ENCODE measurements at regions not wholly inside any gene's neighbourhood (a gene's known extent, or its start where the extent isn't known, plus 50 kb on each side); places are given as distances from the start of the nearest gene placed in this dataset.

GRCh38 chr5:116848954-116849581, 274.4 kb upstream of the SEMA6A start:
- H3K27me3 ChIP-seq (ENCODE audit: control insufficient read depth, insufficient read depth, low read length) = no peaks in the 10 kb centered on the region
- TF ChIP-seq CTCF (IDR thresholded peaks at IDR 0.05; ENCODE audit: insufficient read depth, low read length, severe bottlenecking) = no peak
- FAIRE-seq = no peak
- no peaks in the 10 kb centered on the region for H3K36me3 ChIP-seq (ENCODE audit: control insufficient read depth, insufficient read depth, low read length)
- no peak overlapping the region for H3K4me3 ChIP-seq (ENCODE audit: low read depth, low read length)
- DNase-seq (ENCODE audit: low read depth) = no peak

GRCh38 chr5:116847960-116848359, 273.3 kb upstream of the SEMA6A start:
- H3K27me3 ChIP-seq (ENCODE audit: control insufficient read depth, insufficient read depth, low read length) = no peaks in the 10 kb centered on the region
- DNase-seq (ENCODE audit: low read depth) (no peak), FAIRE-seq (no peak)
- no peaks in the 10 kb centered on the region for H3K36me3 ChIP-seq (ENCODE audit: control insufficient read depth, insufficient read depth, low read length)
- TF ChIP-seq CTCF (IDR thresholded peaks at IDR 0.05; ENCODE audit: insufficient read depth, low read length, severe bottlenecking) = no peak
- no peak overlapping the region for H3K4me3 ChIP-seq (ENCODE audit: low read depth, low read length)

- DNase-seq (ENCODE audit: low read depth) (no peak), FAIRE-seq (no peak)
- no peaks in the 10 kb centered on the region for H3K36me3 ChIP-seq (ENCODE audit: control insufficient read depth, insufficient read depth, low read length)
- no peaks in the 10 kb centered on the region for H3K27me3 ChIP-seq (ENCODE audit: control insufficient read depth, insufficient read depth, low read length)
- no peak for TF ChIP-seq CTCF (IDR thresholded peaks at IDR 0.05; ENCODE audit: insufficient read depth, low read length, severe bottlenecking)
- H3K4me3 ChIP-seq (ENCODE audit: low read depth, low read length) = no peak overlapping the region
These were observed 269.4 kb upstream of the SEMA6A start for GRCh38 chr5:116844015-116844414.

- Histone ChIP-seq H3K4me3 (ENCODE audit: low read depth, low read length) (no peak overlapping the region), H3K36me3 (ENCODE audit: control insufficient read depth, insufficient read depth, low read length) (no peaks in the 10 kb centered on the region), H3K27me3 (ENCODE audit: control insufficient read depth, insufficient read depth, low read length) (no peaks in the 10 kb centered on the region)
- DNase-seq (ENCODE audit: low read depth) (no peak), FAIRE-seq (no peak)
- TF ChIP-seq CTCF (IDR thresholded peaks at IDR 0.05; ENCODE audit: insufficient read depth, low read length, severe bottlenecking) = no peak
These were observed 267.9 kb upstream of the SEMA6A start for GRCh38 chr5:116842514-116842961.

GRCh38 chr5:116841734-116842133, 267.1 kb upstream of the SEMA6A start:
- H3K36me3 ChIP-seq (ENCODE audit: control insufficient read depth, insufficient read depth, low read length) = no peaks in the 10 kb centered on the region
- TF ChIP-seq CTCF (IDR thresholded peaks at IDR 0.05; ENCODE audit: insufficient read depth, low read length, severe bottlenecking) = no peak
- FAIRE-seq = no peak
- no peak overlapping the region for H3K4me3 ChIP-seq (ENCODE audit: low read depth, low read length)
- H3K27me3 ChIP-seq (ENCODE audit: control insufficient read depth, insufficient read depth, low read length) = no peaks in the 10 kb centered on the region
- DNase-seq (ENCODE audit: low read depth) = no peak

GRCh38 chr5:116838011-116838536, 263.5 kb upstream of the SEMA6A start:
- H3K36me3 ChIP-seq (ENCODE audit: control insufficient read depth, insufficient read depth, low read length) = no peaks in the 10 kb centered on the region
- FAIRE-seq (no peak), DNase-seq (ENCODE audit: low read depth) (no peak)
- no peak overlapping the region for H3K4me3 ChIP-seq (ENCODE audit: low read depth, low read length)
- no peak for TF ChIP-seq CTCF (IDR thresholded peaks at IDR 0.05; ENCODE audit: insufficient read depth, low read length, severe bottlenecking)
- no peaks in the 10 kb centered on the region for H3K27me3 ChIP-seq (ENCODE audit: control insufficient read depth, insufficient read depth, low read length)

All from bronchial epithelial cell (primary cell).